Testis (tissue), 2 donors: ENCODE measurements at regions not wholly inside any gene's neighbourhood (a gene's known extent, or its start where the extent isn't known, plus 50 kb on each side); places are given as distances from the start of the nearest gene placed in this dataset.

Experiments
- CTCF ChIP-seq, 3 experiments: fragments of 450-650 bp in 2 of 3; fragments of 200-600 bp in 1 of 3; sonication (generic) in 1 of 3; IDR thresholded peaks; one replicate each; pipeline ENCODE4 v1.5.1; 2016 to 2019; ENCODE audit warnings: antibody characterized with exemption in 3 of 3, mild to moderate bottlenecking in 2 of 3, moderate library complexity in 1 of 3
- POLR2A ChIP-seq: fragments of 450-650 bp; IDR thresholded peaks from one replicate; pipeline ENCODE4 v1.6.1; 2017; ENCODE audit warnings: antibody characterized with exemption, mild to moderate bottlenecking, moderate library complexity

- TF ChIP-seq CTCF (IDR thresholded peaks at IDR 0.05), result no peak
- no peak for TF ChIP-seq POLR2A
These were observed 69.5 kb upstream of the TUSC7 start for GRCh38 chr3:116640109-116640508.
